ENCODE measurements at regions not wholly inside any gene's neighbourhood (a gene's known extent, or its start where the extent isn't known, plus 50 kb on each side); places are given as distances from the start of the nearest gene placed in this dataset.
"Not testable (repeated sequence)": the region's sequence is repeated elsewhere in the genome, so short reads cannot be mapped to it uniquely, and the experiment has no call there.

DNA sequence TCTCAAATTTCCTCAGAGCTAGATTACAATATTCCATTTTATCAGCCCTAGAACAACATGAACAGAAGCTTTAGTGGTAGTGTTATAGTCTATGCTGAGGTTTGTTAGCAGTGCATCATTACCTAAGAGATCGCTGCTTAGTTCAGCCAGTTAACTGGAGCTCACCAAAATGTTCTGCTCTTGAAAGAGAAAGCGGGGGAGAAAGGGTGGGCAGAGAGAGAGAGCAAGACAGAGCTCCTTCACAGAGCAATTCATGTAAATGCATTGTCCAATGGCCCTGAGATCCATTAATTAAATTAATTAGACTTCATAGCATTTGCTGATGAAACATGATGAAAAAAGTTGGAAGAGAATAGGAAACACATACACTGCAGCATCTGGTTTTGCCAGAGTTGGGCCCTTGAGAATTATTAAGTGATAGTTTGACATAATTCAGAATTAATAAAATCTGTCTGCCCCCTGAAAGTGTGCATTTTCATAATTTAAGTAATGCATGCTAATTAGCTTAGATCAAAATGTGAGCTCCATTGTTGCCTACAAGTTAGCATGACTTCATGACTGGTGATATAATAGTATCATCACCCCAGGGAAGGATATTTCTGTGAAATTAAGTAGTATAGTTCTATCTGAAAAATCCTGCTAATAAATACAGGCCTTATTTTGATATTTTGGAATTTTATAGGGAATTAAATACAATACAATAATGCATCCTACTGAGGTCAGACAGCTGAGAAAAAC lies 86.9 kb upstream of the LYSMD4 start:
- no peak overlapping the region for H3K4me3 ChIP-seq (ENCODE audit: low read depth in 1 of 2, low read length in 2 of 2)
- no peak overlapping the region for H2AFZ ChIP-seq (ENCODE audit: low read depth, low read length)
- peaks cover 31% of the 10 kb centered on the region; the same call in 1 of the 2 replicates for H3K36me3 ChIP-seq (ENCODE audit: insufficient read depth, low read length)
- no peaks in the 10 kb centered on the region for H4K20me1 ChIP-seq (ENCODE audit: insufficient read depth, low read length)
- no peaks in the 10 kb centered on the region for H3K27me3 ChIP-seq (ENCODE audit: insufficient read depth, low read length, poor library complexity)
- no peaks in the 10 kb centered on the region for H3K79me2 ChIP-seq (ENCODE audit: insufficient read depth, low read length)
- H3K4me1 ChIP-seq (ENCODE audit: insufficient read depth, low read length): no peaks in the 10 kb centered on the region
- no peak overlapping the region for H3K9ac ChIP-seq (ENCODE audit: low read depth, low read length)
- DNase-seq (no peak), ATAC-seq (ENCODE audit: insufficient read depth, low read depth) (no peak)
- no peak overlapping the region for H3K27ac ChIP-seq (ENCODE audit: low read length)
- H3K4me2 ChIP-seq (ENCODE audit: insufficient read depth, low read length): no peak overlapping the region
- H3K9me3 ChIP-seq (ENCODE audit: insufficient read depth, low read length, severe bottlenecking): no peaks in the 10 kb centered on the region
- TF ChIP-seq, protein P1, sequence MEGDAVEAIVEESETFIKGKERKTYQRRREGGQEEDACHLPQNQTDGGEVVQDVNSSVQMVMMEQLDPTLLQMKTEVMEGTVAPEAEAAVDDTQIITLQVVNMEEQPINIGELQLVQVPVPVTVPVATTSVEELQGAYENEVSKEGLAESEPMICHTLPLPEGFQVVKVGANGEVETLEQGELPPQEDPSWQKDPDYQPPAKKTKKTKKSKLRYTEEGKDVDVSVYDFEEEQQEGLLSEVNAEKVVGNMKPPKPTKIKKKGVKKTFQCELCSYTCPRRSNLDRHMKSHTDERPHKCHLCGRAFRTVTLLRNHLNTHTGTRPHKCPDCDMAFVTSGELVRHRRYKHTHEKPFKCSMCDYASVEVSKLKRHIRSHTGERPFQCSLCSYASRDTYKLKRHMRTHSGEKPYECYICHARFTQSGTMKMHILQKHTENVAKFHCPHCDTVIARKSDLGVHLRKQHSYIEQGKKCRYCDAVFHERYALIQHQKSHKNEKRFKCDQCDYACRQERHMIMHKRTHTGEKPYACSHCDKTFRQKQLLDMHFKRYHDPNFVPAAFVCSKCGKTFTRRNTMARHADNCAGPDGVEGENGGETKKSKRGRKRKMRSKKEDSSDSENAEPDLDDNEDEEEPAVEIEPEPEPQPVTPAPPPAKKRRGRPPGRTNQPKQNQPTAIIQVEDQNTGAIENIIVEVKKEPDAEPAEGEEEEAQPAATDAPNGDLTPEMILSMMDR (IDR thresholded peaks at IDR 0.05; ENCODE audit: borderline replicate concordance, extremely low read depth, low read length, poor library complexity, severe bottlenecking): no peak
- TF ChIP-seq EZH2 (IDR thresholded peaks at IDR 0.05; ENCODE audit: borderline replicate concordance, low read depth, low read length, severe bottlenecking): no peak

DNA sequence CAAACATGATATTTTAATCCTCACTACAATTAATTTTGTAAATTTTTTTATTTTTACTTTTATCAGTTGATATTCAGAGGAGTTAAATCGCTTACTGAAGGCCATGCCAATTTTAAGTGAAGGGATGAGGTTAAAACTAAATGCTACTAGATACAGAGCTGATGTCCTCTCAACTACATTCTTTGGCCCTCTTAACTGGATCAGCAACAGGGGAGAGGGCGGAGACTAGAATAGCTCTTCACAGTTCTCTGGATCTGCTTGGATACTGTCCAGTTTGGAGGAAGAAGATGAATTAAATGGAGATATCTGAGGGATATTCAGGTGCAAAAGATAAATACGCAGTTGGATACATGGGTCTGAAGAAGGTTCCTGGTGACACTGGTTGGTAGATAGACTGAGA lies 85.6 kb upstream of the LYSMD4 start:
- H3K4me1 ChIP-seq (ENCODE audit: insufficient read depth, low read length): no peaks in the 10 kb centered on the region
- DNase-seq: no peak
- H4K20me1 ChIP-seq (ENCODE audit: insufficient read depth, low read length): no peaks in the 10 kb centered on the region
- no peaks in the 10 kb centered on the region for H3K27me3 ChIP-seq (ENCODE audit: insufficient read depth, low read length, poor library complexity)
- H3K79me2 ChIP-seq (ENCODE audit: insufficient read depth, low read length): no peaks in the 10 kb centered on the region
- peaks cover 37% of the 10 kb centered on the region; the same call in 1 of the 2 replicates for H3K36me3 ChIP-seq (ENCODE audit: insufficient read depth, low read length)
- H3K27ac ChIP-seq (ENCODE audit: low read length): no peak overlapping the region
- TF ChIP-seq EZH2 (IDR thresholded peaks at IDR 0.05; ENCODE audit: borderline replicate concordance, low read depth, low read length, severe bottlenecking): no peak
- TF ChIP-seq, protein P1 (IDR thresholded peaks at IDR 0.05; ENCODE audit: borderline replicate concordance, extremely low read depth, low read length, poor library complexity, severe bottlenecking): no peak
- ATAC-seq (ENCODE audit: insufficient read depth, low read depth): no peak
- no peak overlapping the region for H2AFZ ChIP-seq (ENCODE audit: low read depth, low read length)
- H3K9ac ChIP-seq (ENCODE audit: low read depth, low read length): no peak overlapping the region
- H3K9me3 ChIP-seq (ENCODE audit: insufficient read depth, low read length, severe bottlenecking): no peaks in the 10 kb centered on the region
- H3K4me3 ChIP-seq (ENCODE audit: low read depth in 1 of 2, low read length in 2 of 2): no peak overlapping the region
- no peak overlapping the region for H3K4me2 ChIP-seq (ENCODE audit: insufficient read depth, low read length)

DNA sequence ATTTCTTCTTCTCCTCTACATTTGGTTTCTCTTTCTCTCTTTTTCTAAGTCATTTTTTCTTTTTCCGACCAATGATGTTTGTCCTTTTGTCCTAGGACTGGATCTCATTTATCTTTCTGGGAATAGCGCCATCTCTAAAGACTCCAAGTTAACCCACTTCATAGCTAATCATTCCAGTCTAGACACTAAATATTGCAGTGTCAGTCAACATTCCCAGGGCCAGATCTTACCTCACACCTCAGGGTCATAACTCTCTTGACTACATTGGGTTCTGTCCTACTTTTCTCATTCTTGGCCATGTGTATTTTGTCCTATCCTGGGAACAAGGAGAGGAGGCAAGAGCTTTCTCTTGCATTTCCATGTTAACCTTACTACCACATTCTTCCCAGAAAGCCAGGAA lies 83.6 kb upstream of the LYSMD4 start:
- not testable (repeated sequence) for H3K9ac ChIP-seq (ENCODE audit: low read depth, low read length); H3K4me3 ChIP-seq (ENCODE audit: low read depth in 1 of 2, low read length in 2 of 2); H3K27me3 ChIP-seq (ENCODE audit: insufficient read depth, low read length, poor library complexity); H3K9me3 ChIP-seq (ENCODE audit: insufficient read depth, low read length, severe bottlenecking); H3K79me2 ChIP-seq (ENCODE audit: insufficient read depth, low read length); ATAC-seq (ENCODE audit: insufficient read depth, low read depth); H4K20me1 ChIP-seq (ENCODE audit: insufficient read depth, low read length); H3K4me2 ChIP-seq (ENCODE audit: insufficient read depth, low read length); H2AFZ ChIP-seq (ENCODE audit: low read depth, low read length); H3K4me1 ChIP-seq (ENCODE audit: insufficient read depth, low read length); DNase-seq; H3K27ac ChIP-seq (ENCODE audit: low read length)
- peaks cover 43% of the 10 kb centered on the region for H3K36me3 ChIP-seq (ENCODE audit: insufficient read depth, low read length)

- H3K27ac ChIP-seq (ENCODE audit: low read length); H3K27me3 ChIP-seq (ENCODE audit: insufficient read depth, low read length, poor library complexity); H3K4me3 ChIP-seq (ENCODE audit: low read depth in 1 of 2, low read length in 2 of 2); H3K9me3 ChIP-seq (ENCODE audit: insufficient read depth, low read length, severe bottlenecking); DNase-seq; H2AFZ ChIP-seq (ENCODE audit: low read depth, low read length); H4K20me1 ChIP-seq (ENCODE audit: insufficient read depth, low read length); H3K9ac ChIP-seq (ENCODE audit: low read depth, low read length); ATAC-seq (ENCODE audit: insufficient read depth, low read depth): not testable (repeated sequence)
- Histone ChIP-seq H3K4me1 (ENCODE audit: insufficient read depth, low read length) (peaks cover 30% of the 10 kb centered on the region), H3K4me2 (ENCODE audit: insufficient read depth, low read length) (peak overlapping the region; percentile 38; the same call in 1 of the 2 replicates), H3K79me2 (ENCODE audit: insufficient read depth, low read length) (peaks cover 20% of the 10 kb centered on the region), H3K36me3 (ENCODE audit: insufficient read depth, low read length) (peaks cover 25% of the 10 kb centered on the region)
These were observed 77.4 kb upstream of the LYSMD4 start for GRCh38 chr15:99810663-99811062.

DNA sequence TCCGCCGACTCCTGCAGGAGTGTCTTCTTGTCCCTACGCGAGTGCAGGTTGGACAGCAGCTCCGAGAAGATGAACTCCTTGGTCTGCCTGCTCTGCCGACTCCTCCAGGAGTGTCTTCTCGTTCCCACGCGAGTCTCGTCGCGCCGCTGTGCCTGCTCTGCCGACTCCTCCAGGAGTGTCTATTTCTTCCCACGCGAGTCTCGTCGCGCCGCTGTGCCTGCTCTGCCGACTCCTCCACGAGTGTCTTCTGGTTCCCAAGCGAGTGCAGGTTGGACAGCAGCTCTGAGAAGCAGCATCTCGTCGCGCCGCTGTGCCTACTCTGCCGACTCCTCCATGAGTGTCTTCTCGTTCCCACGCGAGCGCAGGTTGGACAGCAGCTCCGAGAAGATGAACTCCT lies 66.6 kb upstream of the LYSMD4 start:
- not testable (repeated sequence) for H3K4me3 ChIP-seq (ENCODE audit: low read depth in 1 of 2, low read length in 2 of 2); H3K4me1 ChIP-seq (ENCODE audit: insufficient read depth, low read length); H3K36me3 ChIP-seq (ENCODE audit: insufficient read depth, low read length); H3K9me3 ChIP-seq (ENCODE audit: insufficient read depth, low read length, severe bottlenecking); H2AFZ ChIP-seq (ENCODE audit: low read depth, low read length); H3K27ac ChIP-seq (ENCODE audit: low read length); H4K20me1 ChIP-seq (ENCODE audit: insufficient read depth, low read length); H3K9ac ChIP-seq (ENCODE audit: low read depth, low read length); ATAC-seq (ENCODE audit: insufficient read depth, low read depth); H3K79me2 ChIP-seq (ENCODE audit: insufficient read depth, low read length); H3K4me2 ChIP-seq (ENCODE audit: insufficient read depth, low read length); DNase-seq; H3K27me3 ChIP-seq (ENCODE audit: insufficient read depth, low read length, poor library complexity)

- not testable (repeated sequence) for H3K9ac ChIP-seq (ENCODE audit: low read depth, low read length); H3K4me1 ChIP-seq (ENCODE audit: insufficient read depth, low read length); H2AFZ ChIP-seq (ENCODE audit: low read depth, low read length); H3K36me3 ChIP-seq (ENCODE audit: insufficient read depth, low read length); H3K27me3 ChIP-seq (ENCODE audit: insufficient read depth, low read length, poor library complexity); H3K4me3 ChIP-seq (ENCODE audit: low read depth in 1 of 2, low read length in 2 of 2); DNase-seq; H3K9me3 ChIP-seq (ENCODE audit: insufficient read depth, low read length, severe bottlenecking); H4K20me1 ChIP-seq (ENCODE audit: insufficient read depth, low read length); H3K79me2 ChIP-seq (ENCODE audit: insufficient read depth, low read length); H3K4me2 ChIP-seq (ENCODE audit: insufficient read depth, low read length); H3K27ac ChIP-seq (ENCODE audit: low read length); ATAC-seq (ENCODE audit: insufficient read depth, low read depth)
These were observed 66.1 kb upstream of the LYSMD4 start for GRCh38 chr15:99799182-99799853.
